Testis (tissue), 2 donors: ENCODE measurements at regions not wholly inside any gene's neighbourhood (a gene's known extent, or its start where the extent isn't known, plus 50 kb on each side); places are given as distances from the start of the nearest gene placed in this dataset.

Experiments
- CTCF ChIP-seq, 3 experiments: fragments of 450-650 bp in 2 of 3; fragments of 200-600 bp in 1 of 3; sonication (generic) in 1 of 3; IDR thresholded peaks; one replicate each; pipeline ENCODE4 v1.5.1; 2016 to 2019; ENCODE audit warnings: antibody characterized with exemption in 3 of 3, mild to moderate bottlenecking in 2 of 3, moderate library complexity in 1 of 3
- POLR2A ChIP-seq: fragments of 450-650 bp; IDR thresholded peaks from one replicate; pipeline ENCODE4 v1.6.1; 2017; ENCODE audit warnings: antibody characterized with exemption, mild to moderate bottlenecking, moderate library complexity

GRCh38 chr12:127469331-127469730, 797.6 kb upstream of the TMEM132C start:
- TF ChIP-seq POLR2A (no peak), CTCF (IDR thresholded peaks at IDR 0.05) (no peak)
